OCI-LY3 (cell line): ENCODE measurements at regions not wholly inside any gene's neighbourhood (a gene's known extent, or its start where the extent isn't known, plus 50 kb on each side); places are given as distances from the start of the nearest gene placed in this dataset.

ENCODE experiments used
- H2AFZ ChIP-seq: fragments of 200-600, 300-600 bp; shearing (Covaris generic); 2 replicates; pipeline ENCODE4 v1.6.0; 2014; ENCODE audit warnings: antibody characterized with exemption, low read depth, low read length
- H3K27ac ChIP-seq: fragments of 200-600, 300-600 bp; sonication (generic); 2 replicates; pipeline ENCODE4 v1.5.1; 2014; ENCODE audit warnings: mild to moderate bottlenecking, low read length, moderate library complexity, mixed read lengths
- H3K27me3 ChIP-seq: fragments of 200-600, 300-600 bp; sonication (generic); 2 replicates; pipeline ENCODE4 v1.6.1; 2014; ENCODE audit warnings: low read depth, low read length, mixed read lengths
- H3K36me3 ChIP-seq: fragments of 200-600, 300-600 bp; sonication (generic); replicated peaks from 2 replicates; pipeline ENCODE3; 2014; ENCODE audit warnings: low read depth, low read length, mixed read lengths
- H3K4me1 ChIP-seq: fragments of 300-600, 200-600 bp; sonication (generic); 2 replicates; pipeline ENCODE4 v1.6.1; 2014; ENCODE audit warnings: low read length, mixed read lengths
- H3K4me2 ChIP-seq: fragments of 200-600, 300-600 bp; sonication (generic); 2 replicates; pipeline ENCODE4 v1.6.1; 2014; ENCODE audit warnings: low read length, mixed read lengths
- H3K4me3 ChIP-seq: fragments of 300-600, 200-600 bp; sonication (generic); 2 replicates; pipeline ENCODE4 v1.5.1; 2014; ENCODE audit warnings: antibody characterized with exemption, mild to moderate bottlenecking, low read length, moderate library complexity
- H3K79me2 ChIP-seq: fragments of 300-600, 200-600 bp; shearing (Covaris generic); 2 replicates; pipeline ENCODE4 v1.6.1; 2014; ENCODE audit warnings: mild to moderate bottlenecking, low read length, mixed read lengths
- H3K9ac ChIP-seq: fragments of 300-600, 200-600 bp; shearing (Covaris generic); 2 replicates; pipeline ENCODE4 v1.6.0; 2014; ENCODE audit warnings: mild to moderate bottlenecking, low read length, moderate library complexity
- H3K9me3 ChIP-seq: fragments of 200-600, 300-600 bp; shearing (Covaris generic); 2 replicates; pipeline ENCODE4 v1.6.1; 2014; ENCODE audit warnings: low read length, mixed read lengths; ENCODE audit not compliant: insufficient read depth
- H4K20me1 ChIP-seq: fragments of 200-600, 300-600 bp; sonication (generic); 2 replicates; pipeline ENCODE4 v1.6.1; 2016; ENCODE audit warnings: low read length, mixed read lengths; ENCODE audit not compliant: insufficient read depth
- EZH2phosphoT487 ChIP-seq: fragments of 200-600 bp; shearing (Covaris generic); IDR thresholded peaks from 2 replicates; pipeline ENCODE4 v1.6.1; 2018; ENCODE audit warnings: antibody characterized with exemption, mixed run types, low read depth
- TF ChIP-seq, protein P1 (sequence below): fragments of 200-600, 300-600 bp; sonication (generic); IDR thresholded peaks from 2 replicates; pipeline ENCODE4 v1.5.1; 2014; ENCODE audit warnings: antibody characterized with exemption, low read length, low read depth

DNA sequence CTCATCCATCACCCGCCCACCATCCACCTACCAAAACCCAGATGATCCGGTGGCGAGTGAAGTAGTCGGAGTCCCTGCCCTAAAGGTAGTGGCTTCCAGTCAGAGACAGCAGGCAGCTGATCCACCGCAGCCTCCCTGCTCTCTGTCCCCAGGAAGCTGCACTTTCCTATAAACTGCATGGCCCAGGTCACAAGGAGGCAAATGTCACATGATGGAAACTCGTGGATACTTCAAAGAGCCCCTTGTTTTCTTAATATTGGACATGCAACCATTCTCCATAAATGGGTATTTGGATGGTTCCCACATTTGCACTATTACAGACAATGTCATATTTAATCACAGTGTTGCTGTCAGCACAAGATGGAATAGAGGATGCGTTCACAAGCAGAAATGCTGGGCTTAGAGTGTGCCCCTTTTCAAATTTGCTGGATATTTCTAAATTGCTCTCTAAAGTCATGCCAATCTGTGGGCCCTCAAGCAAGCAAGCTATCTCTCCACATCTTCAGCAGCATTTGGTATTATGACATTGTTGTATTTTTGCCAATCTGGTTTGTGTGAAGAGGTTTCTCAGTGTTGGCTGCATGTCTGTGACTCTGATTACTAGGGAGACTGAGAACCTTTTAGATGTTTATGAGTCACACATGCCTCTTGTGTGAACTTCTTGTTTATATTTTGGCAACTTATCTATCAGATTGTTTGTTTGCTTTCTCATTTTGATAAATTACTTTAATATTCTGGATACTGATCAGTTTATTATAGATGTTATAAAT, 822.0 kb downstream of the TNS3 start:
- no peak overlapping the region for H3K4me2 ChIP-seq
- H3K9me3 ChIP-seq: no peaks in the 10 kb centered on the region
- H3K79me2 ChIP-seq: no peaks in the 10 kb centered on the region
- no peak overlapping the region for H3K4me3 ChIP-seq
- no peak overlapping the region for H3K27ac ChIP-seq
- H2AFZ ChIP-seq: no peak overlapping the region
- no peaks in the 10 kb centered on the region for H4K20me1 ChIP-seq
- H3K4me1 ChIP-seq: peaks cover 7% of the 10 kb centered on the region
- TF ChIP-seq EZH2phosphoT487: no peak
- TF ChIP-seq, protein P1, sequence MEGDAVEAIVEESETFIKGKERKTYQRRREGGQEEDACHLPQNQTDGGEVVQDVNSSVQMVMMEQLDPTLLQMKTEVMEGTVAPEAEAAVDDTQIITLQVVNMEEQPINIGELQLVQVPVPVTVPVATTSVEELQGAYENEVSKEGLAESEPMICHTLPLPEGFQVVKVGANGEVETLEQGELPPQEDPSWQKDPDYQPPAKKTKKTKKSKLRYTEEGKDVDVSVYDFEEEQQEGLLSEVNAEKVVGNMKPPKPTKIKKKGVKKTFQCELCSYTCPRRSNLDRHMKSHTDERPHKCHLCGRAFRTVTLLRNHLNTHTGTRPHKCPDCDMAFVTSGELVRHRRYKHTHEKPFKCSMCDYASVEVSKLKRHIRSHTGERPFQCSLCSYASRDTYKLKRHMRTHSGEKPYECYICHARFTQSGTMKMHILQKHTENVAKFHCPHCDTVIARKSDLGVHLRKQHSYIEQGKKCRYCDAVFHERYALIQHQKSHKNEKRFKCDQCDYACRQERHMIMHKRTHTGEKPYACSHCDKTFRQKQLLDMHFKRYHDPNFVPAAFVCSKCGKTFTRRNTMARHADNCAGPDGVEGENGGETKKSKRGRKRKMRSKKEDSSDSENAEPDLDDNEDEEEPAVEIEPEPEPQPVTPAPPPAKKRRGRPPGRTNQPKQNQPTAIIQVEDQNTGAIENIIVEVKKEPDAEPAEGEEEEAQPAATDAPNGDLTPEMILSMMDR: no peak
- H3K36me3 ChIP-seq: no peaks in the 10 kb centered on the region
- no peaks in the 10 kb centered on the region for H3K27me3 ChIP-seq
- no peak overlapping the region for H3K9ac ChIP-seq

DNA sequence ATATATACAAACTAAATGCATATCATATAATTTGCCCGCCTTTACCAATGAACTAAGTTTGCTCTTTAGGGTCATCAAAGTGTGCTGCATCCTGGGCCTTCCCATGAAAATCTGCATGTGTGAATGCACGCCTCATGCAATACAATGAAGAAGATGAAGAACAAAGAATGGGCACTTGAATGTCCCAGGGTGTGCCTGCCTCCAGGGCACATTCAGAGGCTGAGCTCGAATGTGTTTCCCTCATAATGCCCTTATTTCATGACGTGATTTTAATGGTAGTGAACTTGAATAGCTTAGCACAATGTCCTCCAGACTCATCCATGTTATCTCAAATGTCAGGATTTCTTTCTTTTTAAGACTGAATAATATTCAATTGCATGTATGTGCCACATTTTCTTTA, 824.9 kb downstream of the TNS3 start:
- H3K9ac ChIP-seq: no peak overlapping the region
- H3K4me1 ChIP-seq: no peaks in the 10 kb centered on the region
- no peak overlapping the region for H3K4me2 ChIP-seq
- H3K27ac ChIP-seq: no peak overlapping the region
- TF ChIP-seq, protein P1: no peak
- TF ChIP-seq EZH2phosphoT487: no peak
- H3K9me3 ChIP-seq: no peaks in the 10 kb centered on the region
- H3K36me3 ChIP-seq: no peaks in the 10 kb centered on the region
- H3K79me2 ChIP-seq: no peaks in the 10 kb centered on the region
- no peak overlapping the region for H2AFZ ChIP-seq
- no peaks in the 10 kb centered on the region for H3K27me3 ChIP-seq
- no peak overlapping the region for H3K4me3 ChIP-seq
- no peaks in the 10 kb centered on the region for H4K20me1 ChIP-seq

DNA sequence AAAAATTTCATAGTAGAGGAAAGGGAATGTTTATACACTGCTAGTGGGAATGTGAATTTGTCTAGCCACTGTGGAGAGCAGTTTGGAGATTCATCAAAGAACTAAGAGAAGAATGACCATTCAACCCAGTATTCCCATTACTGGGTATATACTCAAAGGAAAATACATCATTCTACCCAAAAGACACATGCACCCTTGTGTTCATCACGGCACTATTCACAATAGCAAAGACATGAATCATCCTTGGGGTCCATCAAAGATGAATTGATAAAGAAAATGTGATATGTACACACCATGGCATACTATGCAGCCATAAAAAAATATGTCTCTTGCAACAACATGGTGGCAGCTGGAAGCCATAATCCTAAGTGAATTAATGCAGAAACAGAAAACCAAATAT, 825.7 kb downstream of the TNS3 start:
- no peak overlapping the region for H3K4me2 ChIP-seq
- no peak overlapping the region for H2AFZ ChIP-seq
- H3K4me1 ChIP-seq: no peaks in the 10 kb centered on the region
- no peaks in the 10 kb centered on the region for H3K79me2 ChIP-seq
- no peak overlapping the region for H3K9ac ChIP-seq
- H3K9me3 ChIP-seq: no peaks in the 10 kb centered on the region
- H3K4me3 ChIP-seq: no peak overlapping the region
- TF ChIP-seq EZH2phosphoT487: no peak
- TF ChIP-seq, protein P1: no peak
- no peaks in the 10 kb centered on the region for H3K36me3 ChIP-seq
- H4K20me1 ChIP-seq: no peaks in the 10 kb centered on the region
- H3K27me3 ChIP-seq: no peaks in the 10 kb centered on the region
- H3K27ac ChIP-seq: no peak overlapping the region

DNA sequence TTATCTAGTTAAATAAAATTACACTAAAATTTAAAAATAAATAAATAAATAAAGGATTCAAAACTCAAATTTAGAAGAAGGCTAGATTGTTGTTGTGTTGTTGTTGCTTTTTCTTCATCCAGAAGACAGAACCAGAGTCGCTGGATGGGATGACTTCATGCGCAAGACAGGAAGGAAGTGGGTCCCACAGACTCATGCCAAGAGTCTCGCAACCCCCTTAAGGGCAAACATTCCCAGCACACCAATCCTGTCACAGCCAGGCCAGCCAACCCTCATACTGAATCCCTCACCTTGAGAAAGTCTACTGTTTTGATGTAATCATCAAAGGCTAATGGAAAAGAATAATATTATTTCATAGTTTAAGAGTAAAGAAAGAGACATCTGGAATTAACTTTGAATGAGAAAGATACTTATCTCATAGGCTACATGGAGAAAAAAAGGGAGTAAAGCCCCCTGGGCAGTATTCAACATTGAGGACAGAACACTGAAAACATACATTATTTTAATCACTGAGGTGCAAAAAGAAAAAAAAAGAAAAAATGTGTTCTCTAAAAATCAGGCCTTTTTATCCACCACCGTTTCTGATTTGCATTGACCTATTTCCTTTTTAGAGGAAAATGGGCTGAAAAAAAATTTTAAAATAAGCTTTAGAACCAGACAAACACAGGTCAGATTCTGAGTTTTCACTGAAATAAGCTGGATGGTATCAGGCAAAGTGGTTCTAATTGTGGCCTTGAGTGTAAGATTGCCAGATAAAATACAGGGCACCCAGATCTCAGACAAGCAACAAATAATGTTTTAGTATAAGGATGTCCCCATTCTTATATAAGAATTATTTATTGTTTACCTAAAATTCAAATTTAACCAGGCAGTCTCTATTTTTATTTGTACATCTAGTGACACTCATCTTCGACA, 826.5 kb downstream of the TNS3 start:
- no peaks in the 10 kb centered on the region for H4K20me1 ChIP-seq
- H3K4me1 ChIP-seq: no peaks in the 10 kb centered on the region
- no peaks in the 10 kb centered on the region for H3K9me3 ChIP-seq
- H3K4me3 ChIP-seq: no peak overlapping the region
- TF ChIP-seq, protein P1: no peak
- no peak for TF ChIP-seq EZH2phosphoT487
- H3K9ac ChIP-seq: no peak overlapping the region
- no peaks in the 10 kb centered on the region for H3K79me2 ChIP-seq
- H3K27ac ChIP-seq: no peak overlapping the region
- H2AFZ ChIP-seq: no peak overlapping the region
- H3K27me3 ChIP-seq: no peaks in the 10 kb centered on the region
- H3K36me3 ChIP-seq: no peaks in the 10 kb centered on the region
- H3K4me2 ChIP-seq: no peak overlapping the region
